HepG2 (cell line): ENCODE measurements at regions not wholly inside any gene's neighbourhood (a gene's known extent, or its start where the extent isn't known, plus 50 kb on each side); places are given as distances from the start of the nearest gene placed in this dataset.

Experiments
- CTCF ChIP-seq: sonication (generic); formaldehyde crosslinking; IDR thresholded peaks from 2 replicates; pipeline ENCODE4 v1.5.0; 2020; ENCODE audit warnings: mild to moderate bottlenecking, missing genetic modification reagents, moderate library complexity
- EEA1 ChIP-seq: sonication (generic); formaldehyde crosslinking; IDR thresholded peaks from 2 replicates; pipeline ENCODE4 v1.5.1; 2020; ENCODE audit warnings: mild to moderate bottlenecking, missing genetic modification reagents, borderline replicate concordance
- SOX6 ChIP-seq, 2 experiments: fragments of 450-650 bp in 1 of 2; sonication (generic) in 1 of 2; formaldehyde crosslinking in 1 of 2; IDR thresholded peaks; 2 replicates each; pipeline versions ENCODE4 v1.4.0 to v1.6.1; 2017 to 2020; ENCODE audit warnings: antibody characterized with exemption in 1 of 2, mild to moderate bottlenecking in 1 of 2, missing genetic modification reagents in 1 of 2
- ZNF282 ChIP-seq: fragments of 450-650 bp; IDR thresholded peaks from 2 replicates; pipeline ENCODE4 v1.6.1; 2018; ENCODE audit not compliant: partially characterized antibody

- TF ChIP-seq ZNF282 (no peak), CTCF (no peak), EEA1 (no peak), SOX6 (IDR thresholded peaks at IDR 0.05) (no peak), SOX6 (CRISPR knock-in tag; IDR thresholded peaks at IDR 0.05) (no peak)
Measured at GRCh38 chr7:136492366-136492765, 376.1 kb upstream of the CHRM2 start.
